ENCODE measurements at regions not wholly inside any gene's neighbourhood (a gene's known extent, or its start where the extent isn't known, plus 50 kb on each side); places are given as distances from the start of the nearest gene placed in this dataset.

DNA sequence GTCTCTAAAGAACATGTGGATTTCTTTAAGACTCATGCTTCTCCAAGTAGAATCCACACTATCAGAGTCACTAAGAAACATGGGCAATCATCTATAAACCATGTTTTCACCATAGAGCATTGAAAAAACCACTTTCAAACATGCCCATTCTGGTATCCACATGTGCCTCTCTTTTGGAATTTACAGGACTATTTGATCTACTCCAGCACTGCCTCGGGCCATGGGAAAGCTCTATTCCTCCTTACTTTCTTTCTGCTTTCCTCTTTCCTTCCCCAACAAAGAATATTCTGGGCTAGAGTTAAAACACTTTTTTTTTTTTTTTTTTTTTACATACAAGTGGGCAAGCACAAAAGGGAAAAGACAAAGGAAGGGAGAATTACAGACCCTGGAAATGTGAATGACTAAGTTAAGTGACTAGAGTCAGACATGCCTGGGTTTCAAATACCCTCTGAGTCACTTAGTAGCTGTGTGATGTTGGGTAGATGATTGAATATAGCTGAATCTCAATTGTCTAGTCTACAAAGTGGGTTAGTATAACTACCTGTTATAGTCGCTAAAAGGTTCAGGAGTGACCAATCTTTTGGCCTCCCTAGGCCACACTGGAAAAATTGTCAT, 847.7 kb upstream of the INTU start:
- Histone ChIP-seq H3K9me2 (replicated peaks; ENCODE audit: insufficient read depth, low read length) (no peaks in the 10 kb centered on the region), H3K9me3 (ENCODE audit: low read length) (peaks cover 15% of the 10 kb centered on the region; the same call in 1 of the 2 replicates), H3K27me3 (ENCODE audit: low read length) (no peaks in the 10 kb centered on the region), H3K27ac (ENCODE audit: low read length) (no peak overlapping the region), H3K4me1 (ENCODE audit: low read length) (no peaks in the 10 kb centered on the region), H3K36me3 (ENCODE audit: insufficient read depth, low read length) (no peaks in the 10 kb centered on the region), H3K4me2 (ENCODE audit: low read depth, low read length, poor library complexity, severe bottlenecking) (no peak overlapping the region), H3K79me2 (ENCODE audit: low read length) (no peaks in the 10 kb centered on the region), H2AFZ (ENCODE audit: low read length) (no peak overlapping the region), H3K4me3 (ENCODE audit: low read length) (no peak overlapping the region), H3K9ac (ENCODE audit: low read length) (no peak overlapping the region), H4K20me1 (ENCODE audit: insufficient read depth, low read depth, low read length) (no peaks in the 10 kb centered on the region)
- no peak for DNase-seq

DNA sequence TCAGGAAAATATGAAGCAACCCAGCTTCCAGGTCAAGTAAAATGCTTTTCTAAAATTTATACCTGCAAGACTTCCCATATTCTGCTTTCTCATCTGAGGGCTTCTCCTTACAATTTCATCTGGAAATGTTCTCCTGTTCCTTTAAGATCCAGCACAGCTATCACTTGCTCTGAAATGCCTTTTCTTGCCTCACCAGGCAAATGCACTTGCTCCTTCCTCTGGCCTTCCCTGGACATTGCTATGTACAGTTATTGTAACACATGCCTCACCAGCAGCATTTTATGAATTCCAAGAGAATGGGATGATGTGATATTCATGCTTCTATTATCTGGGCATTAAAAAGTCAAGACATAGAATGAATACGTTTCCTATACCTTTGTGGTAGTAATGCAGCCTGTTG, 842.1 kb upstream of the INTU start:
- Histone ChIP-seq H3K9me3 (ENCODE audit: low read length) (peaks cover 7% of the 10 kb centered on the region; the same call in 1 of the 2 replicates), H3K36me3 (ENCODE audit: insufficient read depth, low read length) (no peaks in the 10 kb centered on the region), H3K4me1 (ENCODE audit: low read length) (no peaks in the 10 kb centered on the region), H3K27me3 (ENCODE audit: low read length) (no peaks in the 10 kb centered on the region), H3K27ac (ENCODE audit: low read length) (no peak overlapping the region), H3K4me2 (ENCODE audit: low read depth, low read length, poor library complexity, severe bottlenecking) (no peak overlapping the region), H4K20me1 (ENCODE audit: insufficient read depth, low read depth, low read length) (no peaks in the 10 kb centered on the region), H3K9ac (ENCODE audit: low read length) (no peak overlapping the region), H3K4me3 (ENCODE audit: low read length) (no peak overlapping the region), H3K79me2 (ENCODE audit: low read length) (no peaks in the 10 kb centered on the region), H3K9me2 (replicated peaks; ENCODE audit: insufficient read depth, low read length) (no peaks in the 10 kb centered on the region), H2AFZ (ENCODE audit: low read length) (no peak overlapping the region)
- no peak for DNase-seq

DNA sequence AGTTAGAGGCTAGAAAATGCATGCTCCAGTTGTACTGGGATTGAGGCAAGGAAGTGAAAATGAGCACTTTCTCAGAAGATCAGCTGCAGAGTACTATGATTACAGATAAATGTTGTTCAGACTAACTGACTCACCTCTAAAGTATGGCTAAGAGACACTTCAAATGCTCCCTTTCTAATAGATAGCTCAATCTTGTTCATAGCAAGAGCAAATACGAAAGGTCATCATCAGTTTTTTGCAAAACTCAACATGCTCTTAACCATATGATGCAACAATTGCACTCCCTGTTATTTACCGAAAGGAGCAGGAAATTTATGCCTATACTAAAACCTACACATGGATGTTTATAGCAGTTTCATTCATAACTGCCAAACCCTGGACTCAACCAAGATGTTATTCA, 838.4 kb upstream of the INTU start:
- H3K79me2 ChIP-seq (ENCODE audit: low read length): no peaks in the 10 kb centered on the region
- no peaks in the 10 kb centered on the region for H3K4me1 ChIP-seq (ENCODE audit: low read length)
- no peak overlapping the region for H3K9ac ChIP-seq (ENCODE audit: low read length)
- no peaks in the 10 kb centered on the region for H4K20me1 ChIP-seq (ENCODE audit: insufficient read depth, low read depth, low read length)
- H3K9me2 ChIP-seq (replicated peaks; ENCODE audit: insufficient read depth, low read length): no peaks in the 10 kb centered on the region
- H3K27me3 ChIP-seq (ENCODE audit: low read length): no peaks in the 10 kb centered on the region
- no peak overlapping the region for H3K27ac ChIP-seq (ENCODE audit: low read length)
- no peaks in the 10 kb centered on the region for H3K36me3 ChIP-seq (ENCODE audit: insufficient read depth, low read length)
- H3K4me3 ChIP-seq (ENCODE audit: low read length): no peak overlapping the region
- H2AFZ ChIP-seq (ENCODE audit: low read length): no peak overlapping the region
- no peak overlapping the region for H3K4me2 ChIP-seq (ENCODE audit: low read depth, low read length, poor library complexity, severe bottlenecking)
- H3K9me3 ChIP-seq (ENCODE audit: low read length): peaks cover 9% of the 10 kb centered on the region; the same call in 1 of the 2 replicates
- DNase-seq: no peak

DNA sequence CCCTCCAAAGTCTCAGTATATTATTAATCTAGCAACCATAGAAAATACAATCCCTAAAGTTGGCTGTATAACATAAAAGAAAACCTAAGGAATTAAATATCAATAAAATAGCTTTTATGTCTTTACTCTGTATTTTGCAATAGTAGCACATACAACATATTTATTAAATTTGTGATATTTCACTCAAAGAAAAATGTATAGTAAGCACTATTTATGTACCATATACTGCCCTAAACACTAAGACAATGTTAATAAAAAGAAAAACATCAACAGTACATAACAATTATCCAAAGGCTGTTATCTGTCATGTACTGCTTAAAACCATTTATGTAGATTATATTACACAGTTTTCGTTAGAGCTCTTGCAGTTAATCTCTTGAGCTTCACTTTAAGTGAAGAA, 834.5 kb upstream of the INTU start:
- Histone ChIP-seq H3K9me3 (ENCODE audit: low read length) (peaks cover 9% of the 10 kb centered on the region; the same call in 1 of the 2 replicates), H3K27ac (ENCODE audit: low read length) (no peak overlapping the region), H3K9me2 (replicated peaks; ENCODE audit: insufficient read depth, low read length) (no peaks in the 10 kb centered on the region), H3K4me2 (ENCODE audit: low read depth, low read length, poor library complexity, severe bottlenecking) (no peak overlapping the region), H4K20me1 (ENCODE audit: insufficient read depth, low read depth, low read length) (no peaks in the 10 kb centered on the region), H3K27me3 (ENCODE audit: low read length) (no peaks in the 10 kb centered on the region), H3K79me2 (ENCODE audit: low read length) (no peaks in the 10 kb centered on the region), H3K36me3 (ENCODE audit: insufficient read depth, low read length) (no peaks in the 10 kb centered on the region), H3K9ac (ENCODE audit: low read length) (no peak overlapping the region), H2AFZ (ENCODE audit: low read length) (no peak overlapping the region), H3K4me1 (ENCODE audit: low read length) (no peaks in the 10 kb centered on the region), H3K4me3 (ENCODE audit: low read length) (no peak overlapping the region)
- DNase-seq: no peak

DNA sequence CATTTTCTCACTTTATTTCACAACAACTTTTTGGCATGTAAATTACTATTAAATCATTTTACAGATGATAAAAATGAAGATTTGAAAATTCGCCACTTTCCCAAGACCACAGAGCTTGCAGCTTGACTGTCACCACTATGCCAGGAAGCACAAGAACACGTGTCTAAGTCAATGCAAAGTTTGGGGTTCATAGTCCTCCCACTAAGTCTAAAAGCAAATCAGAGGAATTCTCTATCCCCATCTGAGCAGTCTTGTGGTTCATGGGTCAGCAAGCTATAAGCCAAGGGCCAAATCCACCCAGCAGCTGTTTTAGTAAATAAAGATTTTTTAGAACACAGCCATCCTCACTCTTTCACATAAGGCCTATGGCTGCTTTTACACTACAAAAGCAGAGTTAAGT, 833.3 kb upstream of the INTU start:
- Histone ChIP-seq H3K9ac (ENCODE audit: low read length) (no peak overlapping the region), H3K36me3 (ENCODE audit: insufficient read depth, low read length) (no peaks in the 10 kb centered on the region)

DNA sequence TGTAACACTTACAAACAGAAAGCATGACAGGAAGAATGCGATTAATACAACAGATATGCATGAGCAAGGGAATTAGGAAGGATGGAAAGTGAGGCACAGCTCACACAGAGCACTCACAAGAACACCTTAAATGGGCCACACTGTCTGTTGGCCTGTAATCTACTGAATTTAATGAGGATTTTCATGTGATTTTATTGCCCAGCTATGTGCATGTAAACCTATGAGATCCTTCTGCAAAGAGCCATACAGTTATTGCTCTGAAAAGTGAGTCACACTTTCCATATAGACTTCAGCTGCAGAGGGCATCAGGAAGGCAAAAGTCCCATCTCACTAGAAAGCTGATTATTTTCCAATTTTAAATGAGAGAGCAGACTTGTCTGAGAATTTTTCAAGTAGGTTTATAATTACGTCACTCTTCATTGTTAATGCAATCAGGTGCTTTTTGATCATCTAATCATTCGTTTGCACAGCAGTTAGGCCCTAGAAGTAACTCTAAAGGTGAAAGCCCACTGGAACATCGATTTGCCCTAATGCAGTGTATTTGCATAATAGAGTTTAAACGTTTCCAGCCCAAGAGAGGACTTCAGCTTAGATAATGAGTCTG, 832.7 kb upstream of the INTU start:
- DNase-seq: no peak
- H3K9ac ChIP-seq (ENCODE audit: low read length): no peak overlapping the region
- H3K27me3 ChIP-seq (ENCODE audit: low read length): no peaks in the 10 kb centered on the region
- H3K9me2 ChIP-seq (replicated peaks; ENCODE audit: insufficient read depth, low read length): no peaks in the 10 kb centered on the region
- H3K36me3 ChIP-seq (ENCODE audit: insufficient read depth, low read length): no peaks in the 10 kb centered on the region
- H3K4me3 ChIP-seq (ENCODE audit: low read length): no peak overlapping the region
- H3K4me2 ChIP-seq (ENCODE audit: low read depth, low read length, poor library complexity, severe bottlenecking): no peak overlapping the region
- no peaks in the 10 kb centered on the region for H4K20me1 ChIP-seq (ENCODE audit: insufficient read depth, low read depth, low read length)
- H2AFZ ChIP-seq (ENCODE audit: low read length): no peak overlapping the region
- no peak overlapping the region for H3K27ac ChIP-seq (ENCODE audit: low read length)
- H3K9me3 ChIP-seq (ENCODE audit: low read length): peaks cover 11% of the 10 kb centered on the region; the same call in 1 of the 2 replicates
- H3K79me2 ChIP-seq (ENCODE audit: low read length): no peaks in the 10 kb centered on the region
- H3K4me1 ChIP-seq (ENCODE audit: low read length): no peaks in the 10 kb centered on the region

More for the DNA sequence above, 833.3 kb upstream of the INTU start:
- Histone ChIP-seq H2AFZ (ENCODE audit: low read length) (no peak overlapping the region), H3K9me3 (ENCODE audit: low read length) (peaks cover 11% of the 10 kb centered on the region; the same call in 1 of the 2 replicates), H3K9me2 (replicated peaks; ENCODE audit: insufficient read depth, low read length) (no peaks in the 10 kb centered on the region), H3K27me3 (ENCODE audit: low read length) (no peaks in the 10 kb centered on the region), H3K27ac (ENCODE audit: low read length) (no peak overlapping the region), H4K20me1 (ENCODE audit: insufficient read depth, low read depth, low read length) (no peaks in the 10 kb centered on the region), H3K4me3 (ENCODE audit: low read length) (no peak overlapping the region), H3K4me2 (ENCODE audit: low read depth, low read length, poor library complexity, severe bottlenecking) (no peak overlapping the region), H3K79me2 (ENCODE audit: low read length) (no peaks in the 10 kb centered on the region), H3K4me1 (ENCODE audit: low read length) (no peaks in the 10 kb centered on the region)
- DNase-seq: no peak

DNA sequence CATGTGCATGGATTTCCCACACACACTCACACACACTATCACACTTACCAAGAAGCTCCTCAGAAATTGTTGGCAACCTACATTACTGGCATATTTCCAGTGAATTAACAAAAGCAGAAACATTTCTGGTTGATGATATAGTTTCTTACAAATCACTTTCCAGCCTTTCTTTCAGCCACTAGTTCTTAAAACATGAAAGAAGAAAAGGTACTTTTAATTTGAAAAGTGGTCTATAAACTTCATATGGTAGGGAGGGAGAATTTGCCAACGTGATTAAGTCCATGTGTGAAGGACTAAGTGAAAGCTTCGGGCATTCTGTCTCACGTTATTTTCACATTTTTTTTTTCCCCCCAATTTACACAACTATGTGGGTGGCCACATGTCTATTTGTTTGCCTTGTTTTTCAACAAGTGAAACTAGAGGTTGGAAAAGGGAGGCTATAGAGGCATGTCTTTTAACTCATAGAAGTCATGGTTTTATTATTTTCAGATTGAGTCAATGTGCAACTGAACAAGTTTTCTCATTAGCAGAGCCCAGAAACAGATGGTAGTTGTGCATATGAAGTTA, 832.1 kb upstream of the INTU start:
- Histone ChIP-seq H3K27ac (ENCODE audit: low read length) (no peak overlapping the region), H4K20me1 (ENCODE audit: insufficient read depth, low read depth, low read length) (no peaks in the 10 kb centered on the region), H3K4me2 (ENCODE audit: low read depth, low read length, poor library complexity, severe bottlenecking) (no peak overlapping the region), H3K4me3 (ENCODE audit: low read length) (no peak overlapping the region), H3K79me2 (ENCODE audit: low read length) (no peaks in the 10 kb centered on the region), H3K9me3 (ENCODE audit: low read length) (peaks cover 14% of the 10 kb centered on the region; the same call in 1 of the 2 replicates), H3K9me2 (replicated peaks; ENCODE audit: insufficient read depth, low read length) (no peaks in the 10 kb centered on the region), H3K36me3 (ENCODE audit: insufficient read depth, low read length) (no peaks in the 10 kb centered on the region), H2AFZ (ENCODE audit: low read length) (no peak overlapping the region), H3K9ac (ENCODE audit: low read length) (no peak overlapping the region), H3K4me1 (ENCODE audit: low read length) (no peaks in the 10 kb centered on the region), H3K27me3 (ENCODE audit: low read length) (no peaks in the 10 kb centered on the region)
- no peak for DNase-seq

DNA sequence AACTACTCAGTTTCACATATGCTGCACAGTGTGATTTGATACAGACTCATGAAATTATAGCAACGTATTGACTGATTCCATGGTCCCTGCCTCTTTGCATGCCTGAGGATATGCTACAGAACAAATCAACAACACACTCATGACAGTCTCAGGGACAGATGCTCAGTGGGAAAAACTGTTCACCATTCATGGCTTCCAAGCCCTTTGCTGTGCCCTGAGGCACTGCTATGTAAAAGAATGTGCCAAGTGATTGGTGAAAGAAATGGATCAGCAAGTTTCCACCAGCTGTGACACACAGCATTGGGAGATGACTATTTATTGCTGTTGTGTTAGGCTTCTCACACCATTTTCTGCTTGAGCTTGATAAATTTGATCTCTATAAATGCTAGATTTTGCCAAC, 825.6 kb upstream of the INTU start:
- H3K79me2 ChIP-seq (ENCODE audit: low read length): no peaks in the 10 kb centered on the region
- no peak overlapping the region for H3K4me3 ChIP-seq (ENCODE audit: low read length)
- H3K9me3 ChIP-seq (ENCODE audit: low read length): peaks cover 22% of the 10 kb centered on the region; the same call in 1 of the 2 replicates
- no peaks in the 10 kb centered on the region for H3K4me1 ChIP-seq (ENCODE audit: low read length)
- H3K9me2 ChIP-seq (replicated peaks; ENCODE audit: insufficient read depth, low read length): no peaks in the 10 kb centered on the region
- no peak overlapping the region for H3K27ac ChIP-seq (ENCODE audit: low read length)
- H3K4me2 ChIP-seq (ENCODE audit: low read depth, low read length, poor library complexity, severe bottlenecking): no peak overlapping the region
- no peaks in the 10 kb centered on the region for H3K36me3 ChIP-seq (ENCODE audit: insufficient read depth, low read length)
- no peak for DNase-seq
- H4K20me1 ChIP-seq (ENCODE audit: insufficient read depth, low read depth, low read length): no peaks in the 10 kb centered on the region
- no peaks in the 10 kb centered on the region for H3K27me3 ChIP-seq (ENCODE audit: low read length)
- no peak overlapping the region for H2AFZ ChIP-seq (ENCODE audit: low read length)
- no peak overlapping the region for H3K9ac ChIP-seq (ENCODE audit: low read length)

All from Karpas-422 (cell line).